Esophagus muscularis mucosa (tissue), 4 donors: ENCODE measurements at regions not wholly inside any gene's neighbourhood (a gene's known extent, or its start where the extent isn't known, plus 50 kb on each side); places are given as distances from the start of the nearest gene placed in this dataset.

Experiments used
- DNase-seq: peaks from one replicate; pipeline ENCODE4 v3.0.0-alpha.2; 2017; ENCODE audit errors: extremely low spot score
- H3K27ac ChIP-seq, 4 donors: fragments of 200-600 bp; sonication (generic); replicated peaks in 1 of 4; 1 replicate in 3 of 4; 2 replicates in 1 of 4; pipeline ENCODE4 v1.5.1; 2016 to 2019; ENCODE audit warnings: mild to moderate bottlenecking in 1 of 4
- H3K27me3 ChIP-seq, 4 donors: fragments of 200-600 bp; sonication (generic); one replicate each; pipeline versions ENCODE4 v1.5.1 to v1.6.0; 2016 to 2019
- H3K36me3 ChIP-seq, 4 donors: fragments of 200-600 bp; sonication (generic); one replicate each; pipeline ENCODE4 v1.5.1; 2016 to 2019
- H3K4me1 ChIP-seq, 4 donors: fragments of 200-600 bp; sonication (generic); one replicate each; pipeline ENCODE4 v1.5.1; 2016 to 2019
- H3K4me3 ChIP-seq, 4 donors: fragments of 200-600 bp; sonication (generic); 1 replicate in 2 of 4; 2 replicates in 2 of 4; pipeline ENCODE4 v1.5.1; 2016 to 2019; ENCODE audit warnings: mild to moderate bottlenecking in 4 of 4, moderate library complexity in 1 of 4
- H3K9me3 ChIP-seq, 4 donors: fragments of 200-600 bp; sonication (generic); 1 replicate in 3 of 4; 2 replicates in 1 of 4; pipeline ENCODE4 v1.5.1; 2016 to 2019
- EP300 ChIP-seq: sonication (generic); formaldehyde crosslinking; IDR thresholded peaks from one replicate; pipeline ENCODE4 v1.6.1; 2017; ENCODE audit warnings: antibody characterized with exemption
- POLR2A ChIP-seq: fragments of 450-650 bp; IDR thresholded peaks from one replicate; pipeline ENCODE4 v1.6.1; 2017; ENCODE audit warnings: antibody characterized with exemption, moderate library complexity, mild to moderate bottlenecking, low read depth
- POLR2AphosphoS5 ChIP-seq, 2 donors: sonication (generic); formaldehyde crosslinking; IDR thresholded peaks; one replicate each; pipeline ENCODE4 v1.6.1; 2017; ENCODE audit warnings: antibody characterized with exemption in 2 of 2
- WGBS: methylation state at CpG from one replicate; pipeline ENCODE4 v1.1.5; 2018; 5-methylcytosine and 5-hydroxymethylcytosine counted together
- intact Hi-C: fragments of 100-400 bp; cut with DNase I; formaldehyde crosslinking; loops from one replicate; pipeline ENCODE4 v1.15.1; 2023
- TF ChIP-seq, protein P1 (sequence below), 3 experiments: fragments of 200-600 bp in 2 of 3; fragments of 450-650 bp in 1 of 3; sonication (generic) in 2 of 3; IDR thresholded peaks; one replicate each; pipeline ENCODE4 v1.5.1; 2017 to 2019; ENCODE audit warnings: antibody characterized with exemption in 3 of 3, mild to moderate bottlenecking in 2 of 3, moderate library complexity in 1 of 3

DNA sequence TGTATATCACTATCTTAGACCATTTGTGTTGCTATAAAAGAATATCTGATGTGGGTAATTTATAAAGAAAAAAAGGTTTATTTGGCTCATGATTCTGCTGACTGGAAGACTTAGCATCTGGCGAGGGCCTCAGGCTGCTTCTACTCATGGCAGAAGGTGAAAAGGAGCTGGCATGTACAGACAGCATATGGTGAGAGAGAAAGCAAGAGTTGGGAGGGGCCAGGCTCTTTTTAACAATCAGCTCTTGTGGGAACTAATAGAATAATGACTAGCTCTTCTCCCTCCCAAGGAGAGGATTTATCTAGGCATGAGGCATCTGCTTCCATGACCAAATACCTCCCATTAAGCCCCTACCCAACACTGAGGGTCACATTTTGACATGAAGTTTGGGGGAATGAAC is 130.2 kb upstream of the SV2C start:
- peaks cover 0 to 13% (median 5%) of the 10 kb centered on the region in 4 donors for H3K9me3 ChIP-seq
- no peak overlapping the region for H3K27ac ChIP-seq
- no peak for DNase-seq
- TF ChIP-seq POLR2A: no peak
- no peak for TF ChIP-seq POLR2AphosphoS5 (IDR thresholded peaks at IDR 0.05)
- TF ChIP-seq, protein P1, sequence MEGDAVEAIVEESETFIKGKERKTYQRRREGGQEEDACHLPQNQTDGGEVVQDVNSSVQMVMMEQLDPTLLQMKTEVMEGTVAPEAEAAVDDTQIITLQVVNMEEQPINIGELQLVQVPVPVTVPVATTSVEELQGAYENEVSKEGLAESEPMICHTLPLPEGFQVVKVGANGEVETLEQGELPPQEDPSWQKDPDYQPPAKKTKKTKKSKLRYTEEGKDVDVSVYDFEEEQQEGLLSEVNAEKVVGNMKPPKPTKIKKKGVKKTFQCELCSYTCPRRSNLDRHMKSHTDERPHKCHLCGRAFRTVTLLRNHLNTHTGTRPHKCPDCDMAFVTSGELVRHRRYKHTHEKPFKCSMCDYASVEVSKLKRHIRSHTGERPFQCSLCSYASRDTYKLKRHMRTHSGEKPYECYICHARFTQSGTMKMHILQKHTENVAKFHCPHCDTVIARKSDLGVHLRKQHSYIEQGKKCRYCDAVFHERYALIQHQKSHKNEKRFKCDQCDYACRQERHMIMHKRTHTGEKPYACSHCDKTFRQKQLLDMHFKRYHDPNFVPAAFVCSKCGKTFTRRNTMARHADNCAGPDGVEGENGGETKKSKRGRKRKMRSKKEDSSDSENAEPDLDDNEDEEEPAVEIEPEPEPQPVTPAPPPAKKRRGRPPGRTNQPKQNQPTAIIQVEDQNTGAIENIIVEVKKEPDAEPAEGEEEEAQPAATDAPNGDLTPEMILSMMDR (IDR thresholded peaks at IDR 0.05): no peak
- no peak for TF ChIP-seq EP300
- no peak overlapping the region for H3K4me3 ChIP-seq
- H3K27me3 ChIP-seq: no peaks in the 10 kb centered on the region
- WGBS: 79% methylated on average over 1 of the region's 1 CpG
- no peaks in the 10 kb centered on the region for H3K36me3 ChIP-seq
- no peaks in the 10 kb centered on the region for H3K4me1 ChIP-seq
- intact Hi-C loops: no loop called here

DNA sequence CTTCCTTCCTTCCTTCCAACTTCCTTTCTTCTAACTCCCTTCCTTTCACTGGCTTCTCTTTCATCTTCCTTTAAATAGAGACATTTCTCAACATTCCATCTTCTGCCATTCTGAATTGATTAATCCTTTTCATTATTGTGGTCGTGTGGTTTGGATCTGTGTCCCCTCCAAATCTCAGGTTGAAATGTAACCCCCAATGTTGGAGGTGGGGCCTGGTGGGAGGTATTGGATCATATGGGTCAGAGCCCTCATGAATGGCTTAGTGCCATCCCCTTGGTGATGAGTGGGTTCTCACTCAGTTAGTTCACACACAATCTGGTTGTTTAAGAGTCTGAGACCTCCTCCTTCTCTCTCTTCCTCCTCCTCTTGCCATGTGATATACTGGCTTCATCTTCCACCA is 130.9 kb upstream of the SV2C start:
- WGBS: 50% methylated on average over 1 of the region's 1 CpG
- TF ChIP-seq EP300 (no peak), POLR2A (no peak), POLR2AphosphoS5 (IDR thresholded peaks at IDR 0.05) (no peak)
- TF ChIP-seq, protein P1 (IDR thresholded peaks at IDR 0.05): no peak
- Histone ChIP-seq H3K36me3 (no peaks in the 10 kb centered on the region), H3K9me3 (peaks cover 0 to 13% (median 1%) of the 10 kb centered on the region in 4 donors), H3K27ac (no peak overlapping the region), H3K4me1 (no peaks in the 10 kb centered on the region), H3K4me3 (no peak overlapping the region), H3K27me3 (no peaks in the 10 kb centered on the region)
- DNase-seq: no peak
- intact Hi-C loops: no loop called here

- TF ChIP-seq, protein P1 (IDR thresholded peaks at IDR 0.05): no peak
- TF ChIP-seq POLR2AphosphoS5 (IDR thresholded peaks at IDR 0.05) (no peak), EP300 (no peak), POLR2A (no peak)
- H3K36me3 ChIP-seq: no peaks in the 10 kb centered on the region
- intact Hi-C loops: no loop called here
These were observed 131.5 kb upstream of the SV2C start for GRCh38 chr5:75951716-75952115.

GRCh38 chr5:75951158-75951557 is 132.0 kb upstream of the SV2C start:
- H3K9me3 ChIP-seq: peaks cover 0 to 8% (median 0%) of the 10 kb centered on the region in 4 donors
- H3K4me3 ChIP-seq: no peak overlapping the region
- WGBS: 53% methylated on average over 1 of the region's 1 CpG
- TF ChIP-seq POLR2A (no peak), EP300 (no peak), POLR2AphosphoS5 (IDR thresholded peaks at IDR 0.05) (no peak)
- TF ChIP-seq, protein P1 (IDR thresholded peaks at IDR 0.05): no peak
- H3K27ac ChIP-seq: no peak overlapping the region
- H3K36me3 ChIP-seq: no peaks in the 10 kb centered on the region
- H3K27me3 ChIP-seq: no peaks in the 10 kb centered on the region
- intact Hi-C loops: no loop called here
- no peak for DNase-seq
- no peaks in the 10 kb centered on the region for H3K4me1 ChIP-seq

More at GRCh38 chr5:75951716-75952115, 131.5 kb upstream of the SV2C start:
- WGBS: 79% methylated on average over 2 of the region's 2 CpGs
- no peaks in the 10 kb centered on the region for H3K27me3 ChIP-seq
- no peak for DNase-seq
- no peaks in the 10 kb centered on the region for H3K4me1 ChIP-seq
- H3K27ac ChIP-seq: no peak overlapping the region
- no peak overlapping the region for H3K4me3 ChIP-seq
- H3K9me3 ChIP-seq: peaks cover 0 to 10% (median 0%) of the 10 kb centered on the region in 4 donors

DNA sequence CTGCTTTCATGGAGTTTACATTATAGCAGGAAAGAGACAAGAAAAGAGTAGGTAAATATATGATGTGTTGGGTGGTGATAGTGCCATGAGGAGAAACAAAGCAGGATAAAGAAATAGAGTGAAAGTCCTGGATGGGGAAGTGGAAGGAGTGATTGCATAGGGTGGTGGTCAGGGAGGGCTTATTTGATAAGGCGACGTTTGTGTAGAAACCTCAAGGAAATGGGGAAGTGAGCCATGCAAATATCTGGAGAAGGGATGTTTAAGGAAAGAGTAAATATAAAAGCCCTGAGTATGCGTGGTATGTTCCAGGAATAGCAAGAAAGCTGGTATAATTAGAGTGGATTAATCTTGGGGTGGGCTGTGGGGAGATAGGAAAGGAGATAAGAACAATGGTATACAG is 134.7 kb upstream of the SV2C start:
- intact Hi-C loops: no loop called here
- TF ChIP-seq EP300 (no peak), POLR2A (no peak), POLR2AphosphoS5 (IDR thresholded peaks at IDR 0.05) (no peak)
- TF ChIP-seq, protein P1 (IDR thresholded peaks at IDR 0.05): no peak
- Histone ChIP-seq H3K27ac (no peak overlapping the region), H3K4me3 (no peak overlapping the region), H3K9me3 (peaks cover 0 to 8% (median 3%) of the 10 kb centered on the region in 4 donors), H3K36me3 (no peaks in the 10 kb centered on the region), H3K4me1 (no peaks in the 10 kb centered on the region), H3K27me3 (no peaks in the 10 kb centered on the region)
- no peak for DNase-seq
- 69% methylated on average over 3 of the region's 3 CpGs for WGBS
